Mesodermal cell (in vitro differentiated cells): ENCODE measurements at regions not wholly inside any gene's neighbourhood (a gene's known extent, or its start where the extent isn't known, plus 50 kb on each side); places are given as distances from the start of the nearest gene placed in this dataset.
A peak's percentile ranks its signal among the peaks of the same experiment; 100 is the strongest.

Experiments
- H3K27ac ChIP-seq: 2 replicates; pipeline ENCODE4 v1.7.0; 2013; ENCODE audit warnings: mild to moderate bottlenecking, low read depth, low read length, moderate library complexity; ENCODE audit not compliant: severe bottlenecking
- H3K36me3 ChIP-seq: 2 replicates; pipeline ENCODE4 v1.7.1; 2013; ENCODE audit warnings: mild to moderate bottlenecking, low read length, moderate library complexity; ENCODE audit not compliant: control insufficient read depth, insufficient read depth
- H3K4me1 ChIP-seq: one replicate; pipeline ENCODE4 v1.7.1; 2013; ENCODE audit warnings: mild to moderate bottlenecking, low read length; ENCODE audit not compliant: insufficient read depth, control insufficient read depth, poor library complexity, severe bottlenecking
- H3K4me3 ChIP-seq: 2 replicates; pipeline ENCODE4 v1.7.0; 2013; ENCODE audit warnings: low read length, control low read depth, mild to moderate bottlenecking; ENCODE audit not compliant: insufficient read depth, poor library complexity, severe bottlenecking; ENCODE audit errors: extremely low read depth
- H3K9me3 ChIP-seq: 2 replicates; pipeline ENCODE4 v1.7.1; 2013; ENCODE audit warnings: mild to moderate bottlenecking, low read length, moderate library complexity; ENCODE audit not compliant: control insufficient read depth
- WGBS, 2 experiments: methylation state at CpG; one replicate each; pipeline ENCODE4 v1.1.5; 2013; ENCODE audit warnings: missing lambda C conversion rate in 2 of 2; ENCODE audit not compliant: insufficient coverage in 2 of 2; 5-methylcytosine and 5-hydroxymethylcytosine counted together

GRCh38 chr7:41536122-41536872 lies 166.6 kb downstream of the INHBA start:
- Histone ChIP-seq H3K4me3 (no peak overlapping the region), H3K9me3 (no peaks in the 10 kb centered on the region), H3K27ac (no peak overlapping the region), H3K4me1 (no peaks in the 10 kb centered on the region), H3K36me3 (no peaks in the 10 kb centered on the region)
- WGBS, 2 experiments: 88 to 90% methylated on average over 3 of the region's 3 CpGs

GRCh38 chr7:41529831-41530230 lies 173.1 kb downstream of the INHBA start:
- Histone ChIP-seq H3K9me3 (no peaks in the 10 kb centered on the region), H3K4me3 (no peak overlapping the region), H3K4me1 (no peaks in the 10 kb centered on the region), H3K27ac (no peak overlapping the region), H3K36me3 (no peaks in the 10 kb centered on the region)
- WGBS, 2 experiments: 83 to 98% methylated on average over 3 to 5 of the region's 6 CpGs

- peaks cover 7% of the 10 kb centered on the region for H3K9me3 ChIP-seq
- no peak overlapping the region for H3K27ac ChIP-seq
- no peaks in the 10 kb centered on the region for H3K4me1 ChIP-seq
- 100% methylated on average over 1 of the region's 4 CpGs; no CpG with 5 or more reads in 1 of the 2 experiments for whole genome bisulfite sequencing, 2 experiments
- H3K36me3 ChIP-seq: no peaks in the 10 kb centered on the region
- H3K4me3 ChIP-seq: no peak overlapping the region
These were observed 178.0 kb downstream of the INHBA start for GRCh38 chr7:41524876-41525275.

GRCh38 chr7:41520445-41520844 lies 182.4 kb downstream of the INHBA start:
- Histone ChIP-seq H3K4me1 (no peaks in the 10 kb centered on the region), H3K27ac (no peak overlapping the region), H3K9me3 (peaks cover 8% of the 10 kb centered on the region), H3K4me3 (no peak overlapping the region), H3K36me3 (no peaks in the 10 kb centered on the region)
- 98% methylated on average over 4 of the region's 7 CpGs; no CpG with 5 or more reads in 1 of the 2 experiments for WGBS, 2 experiments

- 92% methylated on average over 2 of the region's 2 CpGs; no CpG with 5 or more reads in 1 of the 2 experiments for WGBS, 2 experiments
- Histone ChIP-seq H3K36me3 (no peaks in the 10 kb centered on the region), H3K4me3 (no peak overlapping the region), H3K9me3 (peaks cover 7% of the 10 kb centered on the region), H3K27ac (no peak overlapping the region), H3K4me1 (no peaks in the 10 kb centered on the region)
These were observed 185.1 kb downstream of the INHBA start for GRCh38 chr7:41517771-41518170.

GRCh38 chr7:41508755-41509154 lies 194.1 kb downstream of the INHBA start:
- Histone ChIP-seq H3K36me3 (no peaks in the 10 kb centered on the region), H3K9me3 (no peaks in the 10 kb centered on the region), H3K27ac (peak overlapping the region; percentile 66), H3K4me1 (peaks cover 19% of the 10 kb centered on the region), H3K4me3 (no peak overlapping the region)
- 79 to 100% methylated on average over 4 of the region's 4 CpGs for WGBS, 2 experiments

- peaks cover 19% of the 10 kb centered on the region for H3K4me1 ChIP-seq
- peak overlapping the region; percentile 66 for H3K27ac ChIP-seq
- H3K4me3 ChIP-seq: no peak overlapping the region
- no peaks in the 10 kb centered on the region for H3K36me3 ChIP-seq
- WGBS, 2 experiments: 94 to 100% methylated on average over 2 of the region's 4 CpGs
- H3K9me3 ChIP-seq: no peaks in the 10 kb centered on the region
These were observed 195.1 kb downstream of the INHBA start for GRCh38 chr7:41507686-41508268.

- Histone ChIP-seq H3K9me3 (no peaks in the 10 kb centered on the region), H3K36me3 (no peaks in the 10 kb centered on the region), H3K27ac (no peak overlapping the region), H3K4me3 (no peak overlapping the region), H3K4me1 (peaks cover 17% of the 10 kb centered on the region)
- 89 to 90% methylated on average over 8 to 10 of the region's 10 CpGs for WGBS, 2 experiments
These were observed 198.5 kb downstream of the INHBA start for GRCh38 chr7:41504214-41504980.

GRCh38 chr7:41503438-41503837 lies 199.5 kb downstream of the INHBA start:
- Histone ChIP-seq H3K4me1 (peaks cover 8% of the 10 kb centered on the region), H3K27ac (no peak overlapping the region), H3K36me3 (no peaks in the 10 kb centered on the region), H3K4me3 (no peak overlapping the region), H3K9me3 (no peaks in the 10 kb centered on the region)

GRCh38 chr7:41501466-41501865 lies 201.4 kb downstream of the INHBA start:
- no peaks in the 10 kb centered on the region for H3K9me3 ChIP-seq
- WGBS, 2 experiments: 92% methylated on average over 2 of the region's 3 CpGs; no CpG with 5 or more reads in 1 of the 2 experiments
- no peak overlapping the region for H3K27ac ChIP-seq
- H3K4me1 ChIP-seq: no peaks in the 10 kb centered on the region
- no peak overlapping the region for H3K4me3 ChIP-seq
- no peaks in the 10 kb centered on the region for H3K36me3 ChIP-seq
